ENCODE measurements at regions not wholly inside any gene's neighbourhood (a gene's known extent, or its start where the extent isn't known, plus 50 kb on each side); places are given as distances from the start of the nearest gene placed in this dataset.

DNA sequence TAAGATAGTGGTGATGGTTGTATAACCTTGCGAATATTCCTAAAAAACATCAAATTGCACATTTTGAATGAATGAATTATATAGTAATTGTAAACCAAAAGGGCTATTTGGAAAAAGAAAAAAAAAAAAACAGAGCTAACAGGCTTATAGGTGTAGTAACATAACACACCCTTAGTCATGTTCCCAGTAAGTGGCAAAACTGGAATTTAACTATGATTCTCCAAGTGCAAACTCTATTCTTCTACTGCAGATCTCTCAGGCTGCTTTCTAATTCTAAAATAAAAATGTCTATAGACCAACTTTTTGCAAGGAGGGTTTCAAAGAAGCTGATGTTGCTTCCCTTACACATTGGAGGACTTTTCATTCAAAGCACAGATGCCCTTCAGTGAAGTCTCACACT lies 293.2 kb upstream of the MON1B start:
- Histone ChIP-seq H3K27me3 (no peaks in the 10 kb centered on the region), H3K27ac (replicated peaks in 1 of 4) (no peak overlapping the region), H3K36me3 (no peaks in the 10 kb centered on the region), H3K9me3 (no peaks in the 10 kb centered on the region), H3K4me1 (no peaks in the 10 kb centered on the region), H3K4me3 (no peak overlapping the region)
- intact Hi-C loops (cut with DNase I), result no loop called here
- DNase-seq (ENCODE audit: extremely low spot score), result no peak
- TF ChIP-seq POLR2A (IDR thresholded peaks at IDR 0.05; ENCODE audit: low read depth) (no peak), EP300 (IDR thresholded peaks at IDR 0.05) (no peak), POLR2AphosphoS5 (IDR thresholded peaks at IDR 0.05) (no peak)
- TF ChIP-seq, protein P1, sequence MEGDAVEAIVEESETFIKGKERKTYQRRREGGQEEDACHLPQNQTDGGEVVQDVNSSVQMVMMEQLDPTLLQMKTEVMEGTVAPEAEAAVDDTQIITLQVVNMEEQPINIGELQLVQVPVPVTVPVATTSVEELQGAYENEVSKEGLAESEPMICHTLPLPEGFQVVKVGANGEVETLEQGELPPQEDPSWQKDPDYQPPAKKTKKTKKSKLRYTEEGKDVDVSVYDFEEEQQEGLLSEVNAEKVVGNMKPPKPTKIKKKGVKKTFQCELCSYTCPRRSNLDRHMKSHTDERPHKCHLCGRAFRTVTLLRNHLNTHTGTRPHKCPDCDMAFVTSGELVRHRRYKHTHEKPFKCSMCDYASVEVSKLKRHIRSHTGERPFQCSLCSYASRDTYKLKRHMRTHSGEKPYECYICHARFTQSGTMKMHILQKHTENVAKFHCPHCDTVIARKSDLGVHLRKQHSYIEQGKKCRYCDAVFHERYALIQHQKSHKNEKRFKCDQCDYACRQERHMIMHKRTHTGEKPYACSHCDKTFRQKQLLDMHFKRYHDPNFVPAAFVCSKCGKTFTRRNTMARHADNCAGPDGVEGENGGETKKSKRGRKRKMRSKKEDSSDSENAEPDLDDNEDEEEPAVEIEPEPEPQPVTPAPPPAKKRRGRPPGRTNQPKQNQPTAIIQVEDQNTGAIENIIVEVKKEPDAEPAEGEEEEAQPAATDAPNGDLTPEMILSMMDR (IDR thresholded peaks at IDR 0.05), result no peak
- WGBS, result 92% methylated on average over 1 of the region's 1 CpG

DNA sequence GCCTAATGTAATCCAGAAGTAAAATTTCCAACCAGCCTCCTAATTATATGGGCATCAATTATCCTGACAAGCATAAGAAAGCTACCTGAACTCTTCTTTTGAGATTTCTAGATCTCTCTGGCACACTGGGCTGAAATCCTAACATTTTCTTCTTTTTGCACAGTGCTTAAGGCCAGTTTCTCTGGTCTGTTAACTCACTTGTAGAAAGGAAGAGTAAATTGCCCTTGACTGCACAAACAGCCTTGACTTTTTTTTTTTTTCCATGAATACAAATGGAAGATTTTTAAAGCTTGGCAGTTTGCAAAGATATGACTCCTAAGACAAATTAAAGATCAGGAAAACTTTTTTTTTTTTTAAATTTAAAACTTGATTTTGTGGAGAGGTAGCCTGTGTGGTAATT lies 291.2 kb upstream of the MON1B start:
- H3K4me1 ChIP-seq, result no peaks in the 10 kb centered on the region
- no peak overlapping the region for H3K4me3 ChIP-seq
- no peaks in the 10 kb centered on the region for H3K27me3 ChIP-seq
- no peaks in the 10 kb centered on the region for H3K9me3 ChIP-seq
- TF ChIP-seq, protein P1 (IDR thresholded peaks at IDR 0.05), result no peak
- TF ChIP-seq POLR2A (IDR thresholded peaks at IDR 0.05; ENCODE audit: low read depth) (no peak), EP300 (IDR thresholded peaks at IDR 0.05) (no peak), POLR2AphosphoS5 (IDR thresholded peaks at IDR 0.05) (no peak)
- DNase-seq (ENCODE audit: extremely low spot score), result no peak
- H3K27ac ChIP-seq (replicated peaks in 1 of 4), result no peak overlapping the region
- intact Hi-C loops (cut with DNase I), result no loop called here
- H3K36me3 ChIP-seq, result no peaks in the 10 kb centered on the region

DNA sequence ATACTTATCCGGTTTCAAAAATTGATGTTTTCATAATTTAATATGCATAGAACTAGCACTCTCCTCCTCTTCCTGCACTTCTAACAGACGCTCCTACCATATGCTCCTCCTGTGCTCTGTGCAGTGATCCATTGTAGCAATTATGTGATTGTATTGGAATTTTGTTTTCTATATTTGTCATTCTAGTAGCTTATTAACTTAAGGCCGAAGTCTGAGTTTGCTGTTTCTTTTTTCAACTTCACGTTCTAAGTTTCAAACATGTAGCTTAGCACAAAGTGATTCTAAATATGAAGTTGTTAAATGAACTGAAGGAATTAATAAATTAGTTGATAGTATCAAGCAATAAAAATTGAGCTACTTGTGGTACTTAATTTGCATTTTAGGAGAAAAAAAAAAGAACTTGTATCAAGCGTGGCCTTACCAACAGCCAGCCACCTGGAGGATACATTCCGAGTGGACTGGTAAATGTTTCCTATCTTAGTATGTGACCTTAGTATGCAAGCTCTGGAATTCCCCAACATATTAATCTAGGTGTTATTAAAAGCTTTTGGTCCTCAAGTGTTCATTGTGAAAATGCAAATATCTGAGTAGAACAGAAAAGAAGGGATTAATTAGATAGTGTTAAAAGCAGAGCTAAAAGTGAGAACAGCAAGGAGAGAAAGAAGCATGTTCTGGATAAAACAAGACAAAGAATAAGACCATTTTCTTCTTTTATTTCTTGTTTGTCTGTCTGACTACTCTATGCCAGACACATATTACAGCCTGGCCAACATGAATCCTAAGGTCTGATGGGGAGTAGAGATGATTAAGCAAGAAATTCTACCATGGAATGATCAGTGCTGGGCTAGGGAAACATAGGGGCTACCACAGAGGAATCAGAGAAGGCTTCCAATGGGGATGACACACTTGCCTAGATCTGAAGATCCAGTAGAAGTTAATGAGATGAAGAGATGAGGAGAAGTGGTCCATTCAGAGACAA lies 290.4 kb upstream of the MON1B start:
- Histone ChIP-seq H3K27ac (replicated peaks in 1 of 4) (no peak overlapping the region), H3K4me1 (no peaks in the 10 kb centered on the region), H3K9me3 (no peaks in the 10 kb centered on the region), H3K36me3 (no peaks in the 10 kb centered on the region), H3K4me3 (no peak overlapping the region), H3K27me3 (no peaks in the 10 kb centered on the region)
- no peak for DNase-seq (ENCODE audit: extremely low spot score)
- WGBS, result 75% methylated on average over 6 of the region's 6 CpGs
- TF ChIP-seq, protein P1 (IDR thresholded peaks at IDR 0.05), result no peak
- no peak for TF ChIP-seq POLR2AphosphoS5 (IDR thresholded peaks at IDR 0.05)
- TF ChIP-seq POLR2A (IDR thresholded peaks at IDR 0.05; ENCODE audit: low read depth), result no peak
- TF ChIP-seq EP300 (IDR thresholded peaks at IDR 0.05), result no peak
- intact Hi-C loops (cut with DNase I), result no loop called here

DNA sequence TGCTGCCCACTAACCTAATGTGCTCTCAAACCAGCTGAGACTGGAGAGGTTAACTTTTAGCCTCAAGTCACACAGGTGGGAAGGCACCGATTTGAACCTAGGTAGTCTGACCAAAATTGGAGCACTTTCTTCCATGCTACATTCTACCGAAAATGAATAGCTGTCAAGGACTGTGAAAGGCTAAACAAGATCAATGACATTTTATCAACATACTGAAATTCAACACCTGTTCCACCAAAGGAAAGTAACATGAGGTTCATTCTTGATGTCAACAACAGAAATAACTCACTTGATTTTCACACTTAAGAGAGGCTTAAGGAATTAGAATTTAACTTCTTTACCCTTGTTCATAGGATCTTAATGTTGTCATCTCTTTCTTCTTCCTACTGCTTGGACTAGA lies 284.4 kb upstream of the MON1B start:
- intact Hi-C loops (cut with DNase I), result no loop called here

More for the DNA sequence above, 284.4 kb upstream of the MON1B start:
- Histone ChIP-seq H3K9me3 (no peaks in the 10 kb centered on the region), H3K4me3 (no peak overlapping the region), H3K36me3 (no peaks in the 10 kb centered on the region), H3K27me3 (no peaks in the 10 kb centered on the region), H3K4me1 (no peaks in the 10 kb centered on the region), H3K27ac (replicated peaks in 1 of 4) (no peak overlapping the region)
- TF ChIP-seq POLR2A (IDR thresholded peaks at IDR 0.05; ENCODE audit: low read depth), result no peak
- no peak for TF ChIP-seq EP300 (IDR thresholded peaks at IDR 0.05)
- no peak for TF ChIP-seq POLR2AphosphoS5 (IDR thresholded peaks at IDR 0.05)
- TF ChIP-seq, protein P1 (IDR thresholded peaks at IDR 0.05), result no peak
- WGBS, result 66% methylated on average over 2 of the region's 2 CpGs
- DNase-seq (ENCODE audit: extremely low spot score), result no peak
